Esophagus squamous epithelium (tissue), 5 donors: ENCODE measurements at regions not wholly inside any gene's neighbourhood (a gene's known extent, or its start where the extent isn't known, plus 50 kb on each side); places are given as distances from the start of the nearest gene placed in this dataset.

ENCODE experiments used
- DNase-seq: peaks from one replicate; lab custom pipeline; 2025; lab: John Stamatoyannopoulos, UW
- H3K27ac ChIP-seq, 4 donors: fragments of 200-600 bp; sonication (generic); one replicate each; pipeline ENCODE4 v1.5.1; 2016 to 2019; ENCODE audit warnings: mild to moderate bottlenecking in 1 of 4
- H3K27me3 ChIP-seq, 4 donors: fragments of 200-600 bp; sonication (generic); 1 replicate in 3 of 4; 2 replicates in 1 of 4; pipeline versions ENCODE4 v1.5.1 to v1.6.0; 2017 to 2021; ENCODE audit warnings: antibody characterized with exemption in 1 of 4
- H3K36me3 ChIP-seq, 3 donors: fragments of 200-600 bp; sonication (generic); one replicate each; pipeline ENCODE4 v1.5.1; 2016 to 2019
- H3K4me1 ChIP-seq, 3 donors: fragments of 200-600 bp; sonication (generic); one replicate each; pipeline ENCODE4 v1.5.1; 2017 to 2019
- H3K4me3 ChIP-seq, 4 donors: fragments of 200-600 bp; sonication (generic); 1 replicate in 3 of 4; 2 replicates in 1 of 4; pipeline ENCODE4 v1.5.1; 2016 to 2019; ENCODE audit warnings: mild to moderate bottlenecking in 2 of 4, moderate library complexity in 1 of 4
- H3K9me3 ChIP-seq, 3 donors: fragments of 200-600 bp; sonication (generic); one replicate each; pipeline ENCODE4 v1.5.1; 2016 to 2019
- CTCF ChIP-seq, 6 experiments: fragments of 450-650 bp in 4 of 6; fragments of 200-600 bp in 2 of 6; sonication (generic) in 2 of 6; IDR thresholded peaks; one replicate each; pipeline ENCODE4 v1.5.1; 2016 to 2019; ENCODE audit warnings: antibody characterized with exemption in 6 of 6, mild to moderate bottlenecking in 4 of 6, moderate library complexity in 4 of 6
- POLR2A ChIP-seq, 4 donors: fragments of 450-650 bp; IDR thresholded peaks; one replicate each; pipeline ENCODE4 v1.6.1; 2017; ENCODE audit warnings: antibody characterized with exemption in 4 of 4, mild to moderate bottlenecking in 4 of 4, moderate library complexity in 3 of 4
- WGBS, 2 donors: methylation state at CpG; one replicate each; pipeline ENCODE4 v1.1.5; 2018; 5-methylcytosine and 5-hydroxymethylcytosine counted together
- intact Hi-C: fragments of 100-400 bp; cut with DNase I; formaldehyde crosslinking; loops from one replicate; pipeline ENCODE4 v1.15.0; 2022
- donor health status: DM: yes; HTN: yes; CAD: no.

GRCh38 chr2:133972297-133972696, 281.6 kb upstream of the MGAT5 start:
- TF ChIP-seq CTCF (IDR thresholded peaks at IDR 0.05) (no peak), POLR2A (IDR thresholded peaks at IDR 0.05) (no peak)
- intact Hi-C loops, result no loop called here
- no peak overlapping the region for H3K27ac ChIP-seq
- H3K9me3 ChIP-seq, result no peaks in the 10 kb centered on the region
- DNase-seq, result no peak
- no peaks in the 10 kb centered on the region for H3K4me1 ChIP-seq
- 63 to 93% methylated on average over 2 of the region's 2 CpGs for WGBS, 2 donors
- H3K4me3 ChIP-seq, result no peak overlapping the region
- no peaks in the 10 kb centered on the region for H3K36me3 ChIP-seq
- peaks cover 0 to 18% (median 0%) of the 10 kb centered on the region in 4 donors for H3K27me3 ChIP-seq

- H3K4me3 ChIP-seq, result no peak overlapping the region
- H3K9me3 ChIP-seq, result no peaks in the 10 kb centered on the region
- H3K4me1 ChIP-seq, result no peaks in the 10 kb centered on the region
- intact Hi-C loops, result no loop called here
- H3K27ac ChIP-seq, result no peak overlapping the region
- 33 to 43% methylated on average over 7 to 8 of the region's 8 CpGs for WGBS, 2 donors
- H3K27me3 ChIP-seq, result peaks cover 0 to 15% (median 0%) of the 10 kb centered on the region in 4 donors
- DNase-seq, result no peak
- no peaks in the 10 kb centered on the region for H3K36me3 ChIP-seq
- TF ChIP-seq CTCF (IDR thresholded peaks at IDR 0.05), result no peak
- no peak for TF ChIP-seq POLR2A (IDR thresholded peaks at IDR 0.05)
These were observed 281.1 kb upstream of the MGAT5 start for GRCh38 chr2:133972786-133973185.

GRCh38 chr2:133974353-133974752, 279.5 kb upstream of the MGAT5 start:
- DNase-seq, result no peak
- H3K9me3 ChIP-seq, result no peaks in the 10 kb centered on the region
- no peak for TF ChIP-seq POLR2A (IDR thresholded peaks at IDR 0.05)
- no peak for TF ChIP-seq CTCF (IDR thresholded peaks at IDR 0.05)
- H3K36me3 ChIP-seq, result no peaks in the 10 kb centered on the region
- H3K4me1 ChIP-seq, result no peaks in the 10 kb centered on the region
- intact Hi-C loops, result no loop called here
- no peak overlapping the region for H3K27ac ChIP-seq
- WGBS, 2 donors, result 92 to 100% methylated on average over 1 of the region's 1 CpG
- H3K27me3 ChIP-seq, result peaks cover 0 to 11% (median 0%) of the 10 kb centered on the region in 4 donors
- H3K4me3 ChIP-seq, result no peak overlapping the region

GRCh38 chr2:133975135-133975534, 278.7 kb upstream of the MGAT5 start:
- intact Hi-C loops, result no loop called here
- WGBS, 2 donors, result 0 to 60% methylated on average over 1 of the region's 1 CpG
- no peak for DNase-seq
- Histone ChIP-seq H3K36me3 (no peaks in the 10 kb centered on the region), H3K27ac (no peak overlapping the region), H3K4me1 (no peaks in the 10 kb centered on the region), H3K27me3 (peaks cover 0 to 11% (median 0%) of the 10 kb centered on the region in 4 donors), H3K9me3 (no peaks in the 10 kb centered on the region), H3K4me3 (no peak overlapping the region)
- TF ChIP-seq POLR2A (IDR thresholded peaks at IDR 0.05) (no peak), CTCF (IDR thresholded peaks at IDR 0.05) (no peak)

GRCh38 chr2:133975676-133976428, 278.0 kb upstream of the MGAT5 start:
- H3K36me3 ChIP-seq, result no peaks in the 10 kb centered on the region
- DNase-seq, result no peak
- H3K27me3 ChIP-seq, result peaks cover 0 to 8% (median 0%) of the 10 kb centered on the region in 4 donors
- WGBS, 2 donors, result 0 to 36% methylated on average over 1 to 2 of the region's 2 CpGs
- H3K27ac ChIP-seq, result no peak overlapping the region
- intact Hi-C loops, result no loop called here
- H3K9me3 ChIP-seq, result no peaks in the 10 kb centered on the region
- H3K4me3 ChIP-seq, result no peak overlapping the region
- no peaks in the 10 kb centered on the region for H3K4me1 ChIP-seq
- no peak for TF ChIP-seq POLR2A (IDR thresholded peaks at IDR 0.05)
- no peak for TF ChIP-seq CTCF (IDR thresholded peaks at IDR 0.05)
